Liver (tissue), 8 donors: ENCODE measurements at regions not wholly inside any gene's neighbourhood (a gene's known extent, or its start where the extent isn't known, plus 50 kb on each side); places are given as distances from the start of the nearest gene placed in this dataset.

Experiments used
- DNase-seq: peaks from one replicate; pipeline ENCODE4 v3.0.0-alpha.2; 2017; ENCODE audit warnings: low spot score
- H3K27ac ChIP-seq, 2 donors: one replicate each; pipeline ENCODE4 v1.7.0; 2013; ENCODE audit warnings: inconsistent platforms in 2 of 2, low read length in 2 of 2, control low read depth in 1 of 2, low read depth in 1 of 2, mild to moderate bottlenecking in 1 of 2
- H3K27me3 ChIP-seq, 4 donors: one replicate each; pipeline versions ENCODE4 v1.6.1 to v1.7.0; 2013; ENCODE audit warnings: low read length in 3 of 4, inconsistent platforms in 1 of 4, mild to moderate bottlenecking in 1 of 4, moderate library complexity in 1 of 4; ENCODE audit not compliant: control insufficient read depth in 4 of 4, insufficient read depth in 4 of 4
- H3K36me3 ChIP-seq, 4 donors: one replicate each; pipeline versions ENCODE4 v1.6.1 to v1.7.0; 2013; ENCODE audit warnings: low read length in 3 of 4, mild to moderate bottlenecking in 3 of 4, low read depth in 1 of 4, moderate library complexity in 1 of 4; ENCODE audit not compliant: control insufficient read depth in 4 of 4, insufficient read depth in 3 of 4
- H3K4me1 ChIP-seq, 4 donors: one replicate each; pipeline versions ENCODE4 v1.6.1 to v1.7.0; 2013; ENCODE audit warnings: low read length in 3 of 4, mild to moderate bottlenecking in 3 of 4, moderate library complexity in 1 of 4; ENCODE audit not compliant: control insufficient read depth in 4 of 4, insufficient read depth in 4 of 4
- H3K4me3 ChIP-seq, 3 donors: one replicate each; pipeline versions ENCODE4 v1.6.1 to v1.7.0; 2013; ENCODE audit warnings: low read length in 3 of 3, control low read depth in 1 of 3, low read depth in 1 of 3, mild to moderate bottlenecking in 1 of 3
- H3K9ac ChIP-seq, 2 donors: one replicate each; pipeline ENCODE4 v1.7.0; 2013; ENCODE audit warnings: low read length in 2 of 2, mild to moderate bottlenecking in 2 of 2, moderate library complexity in 2 of 2, control low read depth in 1 of 2, low read depth in 1 of 2
- H3K9me3 ChIP-seq, 4 donors: one replicate each; pipeline versions ENCODE4 v1.6.1 to v1.7.0; 2013; ENCODE audit warnings: low read length in 3 of 4; ENCODE audit not compliant: control insufficient read depth in 4 of 4
- EGR1 ChIP-seq, 2 donors: IDR thresholded peaks; 2 replicates each; pipeline ENCODE4 v1.6.1; 2016 to 2018; ENCODE audit warnings: antibody characterized with exemption in 2 of 2, low read depth in 2 of 2
- FOXA1 ChIP-seq: IDR thresholded peaks from 2 replicates; pipeline ENCODE4 v1.6.1; 2016; ENCODE audit warnings: antibody characterized with exemption
- FOXA2 ChIP-seq: IDR thresholded peaks from 2 replicates; pipeline ENCODE4 v1.6.1; 2016; ENCODE audit warnings: antibody characterized with exemption
- GABPA ChIP-seq, 2 donors: IDR thresholded peaks in 1 of 2; conservative IDR thresholded peaks in 1 of 2; 2 replicates each; pipeline ENCODE4 v1.6.1; 2016; ENCODE audit warnings: antibody characterized with exemption in 2 of 2, mild to moderate bottlenecking in 1 of 2, moderate library complexity in 1 of 2
- HNF4A ChIP-seq, 2 donors: conservative IDR thresholded peaks; 2 replicates each; pipeline ENCODE4 v1.6.1; 2016; ENCODE audit warnings: antibody characterized with exemption in 2 of 2, mild to moderate bottlenecking in 2 of 2
- JUND ChIP-seq, 2 donors: IDR thresholded peaks; 2 replicates each; pipeline ENCODE4 v1.6.1; 2016; ENCODE audit warnings: antibody characterized with exemption in 2 of 2
- NR2F2 ChIP-seq: IDR thresholded peaks from 2 replicates; pipeline ENCODE4 v1.6.1; 2016; ENCODE audit warnings: antibody characterized with exemption
- RAD21 ChIP-seq, 2 donors: IDR thresholded peaks; 2 replicates each; pipeline ENCODE4 v1.6.1; 2016; ENCODE audit warnings: antibody characterized with exemption in 2 of 2, mild to moderate bottlenecking in 2 of 2
- RXRA ChIP-seq, 2 donors: IDR thresholded peaks; 2 replicates each; pipeline ENCODE4 v1.6.1; 2017 to 2018; ENCODE audit warnings: antibody characterized with exemption in 2 of 2, mild to moderate bottlenecking in 1 of 2
- SP1 ChIP-seq: IDR thresholded peaks from 2 replicates; pipeline ENCODE4 v1.6.1; 2018; ENCODE audit warnings: antibody characterized with exemption, mild to moderate bottlenecking
- TAF1 ChIP-seq: conservative IDR thresholded peaks from 2 replicates; pipeline ENCODE4 v1.6.1; 2016; ENCODE audit warnings: antibody characterized with exemption, mild to moderate bottlenecking
- YY1 ChIP-seq: IDR thresholded peaks from 2 replicates; pipeline ENCODE4 v1.6.1; 2016; ENCODE audit warnings: antibody characterized with exemption, mild to moderate bottlenecking
- WGBS: extraction: QIAGEN DNeasy Blood & Tissue Kit; methylation state at CpG from one replicate; pipeline ENCODE4 v1.1.7; 2013; 5-methylcytosine and 5-hydroxymethylcytosine counted together
- TF ChIP-seq, protein P1 (sequence below): IDR thresholded peaks from 2 replicates; pipeline ENCODE4 v1.6.1; 2016; ENCODE audit warnings: antibody characterized with exemption
- TF ChIP-seq, protein P2 (sequence below): IDR thresholded peaks from 2 replicates; pipeline ENCODE4 v1.6.1; 2016; ENCODE audit warnings: antibody characterized with exemption, mild to moderate bottlenecking
- TF ChIP-seq, protein P3 (sequence below): fragments of 150-350 bp; IDR thresholded peaks from 2 replicates; pipeline ENCODE4 v1.5.1; 2017; ENCODE audit warnings: improper control_type of control experiment, low read depth, low read length; ENCODE audit not compliant: missing input control
- TF ChIP-seq, protein P4 (sequence below): IDR thresholded peaks from 2 replicates; pipeline ENCODE4 v1.6.1; 2016; ENCODE audit warnings: antibody characterized with exemption
- donor health status: healthy.
- donor health status: healthy.
- donor health status: healthy.
- donor health status: healthy.
- donor health status: healthy.

DNA sequence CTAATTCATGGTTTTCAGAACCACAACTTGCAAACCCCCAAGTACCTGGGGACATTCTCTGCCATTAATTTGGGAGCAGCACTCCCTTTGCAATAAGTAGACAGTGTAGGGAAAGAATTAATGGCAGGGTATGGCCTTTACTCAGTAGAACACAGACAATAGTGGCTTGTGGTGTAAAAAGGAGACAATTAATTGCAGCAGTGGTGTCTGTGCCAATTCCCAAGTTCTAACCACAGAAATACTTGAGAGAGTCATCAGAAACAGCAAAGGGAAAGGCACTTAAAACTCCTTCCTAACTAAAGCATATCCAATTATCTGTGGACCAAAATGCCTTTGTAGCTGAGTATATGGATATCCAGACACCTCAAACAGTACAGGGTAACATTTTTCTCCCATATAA is 257.6 kb upstream of the POU3F2 start:
- Histone ChIP-seq H3K27ac (no peak overlapping the region), H3K4me3 (no peak overlapping the region), H3K36me3 (no peaks in the 10 kb centered on the region), H3K9ac (no peak overlapping the region), H3K4me1 (no peaks in the 10 kb centered on the region), H3K27me3 (peaks cover 0 to 3% (median 0%) of the 10 kb centered on the region in 4 donors), H3K9me3 (no peaks in the 10 kb centered on the region)
- TF ChIP-seq FOXA2 (no peak), NR2F2 (no peak), TAF1 (no peak), RAD21 (IDR thresholded peaks at IDR 0.05) (no peak), GABPA (IDR thresholded peaks at IDR 0.05 in 1 of 2, conservative IDR thresholded peaks at IDR 0.05 in 1 of 2) (no peak), RXRA (IDR thresholded peaks at IDR 0.05) (no peak)
- TF ChIP-seq, protein P1, sequence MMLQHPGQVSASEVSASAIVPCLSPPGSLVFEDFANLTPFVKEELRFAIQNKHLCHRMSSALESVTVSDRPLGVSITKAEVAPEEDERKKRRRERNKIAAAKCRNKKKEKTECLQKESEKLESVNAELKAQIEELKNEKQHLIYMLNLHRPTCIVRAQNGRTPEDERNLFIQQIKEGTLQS = no peak
- TF ChIP-seq, protein P2, sequence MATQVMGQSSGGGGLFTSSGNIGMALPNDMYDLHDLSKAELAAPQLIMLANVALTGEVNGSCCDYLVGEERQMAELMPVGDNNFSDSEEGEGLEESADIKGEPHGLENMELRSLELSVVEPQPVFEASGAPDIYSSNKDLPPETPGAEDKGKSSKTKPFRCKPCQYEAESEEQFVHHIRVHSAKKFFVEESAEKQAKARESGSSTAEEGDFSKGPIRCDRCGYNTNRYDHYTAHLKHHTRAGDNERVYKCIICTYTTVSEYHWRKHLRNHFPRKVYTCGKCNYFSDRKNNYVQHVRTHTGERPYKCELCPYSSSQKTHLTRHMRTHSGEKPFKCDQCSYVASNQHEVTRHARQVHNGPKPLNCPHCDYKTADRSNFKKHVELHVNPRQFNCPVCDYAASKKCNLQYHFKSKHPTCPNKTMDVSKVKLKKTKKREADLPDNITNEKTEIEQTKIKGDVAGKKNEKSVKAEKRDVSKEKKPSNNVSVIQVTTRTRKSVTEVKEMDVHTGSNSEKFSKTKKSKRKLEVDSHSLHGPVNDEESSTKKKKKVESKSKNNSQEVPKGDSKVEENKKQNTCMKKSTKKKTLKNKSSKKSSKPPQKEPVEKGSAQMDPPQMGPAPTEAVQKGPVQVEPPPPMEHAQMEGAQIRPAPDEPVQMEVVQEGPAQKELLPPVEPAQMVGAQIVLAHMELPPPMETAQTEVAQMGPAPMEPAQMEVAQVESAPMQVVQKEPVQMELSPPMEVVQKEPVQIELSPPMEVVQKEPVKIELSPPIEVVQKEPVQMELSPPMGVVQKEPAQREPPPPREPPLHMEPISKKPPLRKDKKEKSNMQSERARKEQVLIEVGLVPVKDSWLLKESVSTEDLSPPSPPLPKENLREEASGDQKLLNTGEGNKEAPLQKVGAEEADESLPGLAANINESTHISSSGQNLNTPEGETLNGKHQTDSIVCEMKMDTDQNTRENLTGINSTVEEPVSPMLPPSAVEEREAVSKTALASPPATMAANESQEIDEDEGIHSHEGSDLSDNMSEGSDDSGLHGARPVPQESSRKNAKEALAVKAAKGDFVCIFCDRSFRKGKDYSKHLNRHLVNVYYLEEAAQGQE = no peak
- DNase-seq = no peak

DNA sequence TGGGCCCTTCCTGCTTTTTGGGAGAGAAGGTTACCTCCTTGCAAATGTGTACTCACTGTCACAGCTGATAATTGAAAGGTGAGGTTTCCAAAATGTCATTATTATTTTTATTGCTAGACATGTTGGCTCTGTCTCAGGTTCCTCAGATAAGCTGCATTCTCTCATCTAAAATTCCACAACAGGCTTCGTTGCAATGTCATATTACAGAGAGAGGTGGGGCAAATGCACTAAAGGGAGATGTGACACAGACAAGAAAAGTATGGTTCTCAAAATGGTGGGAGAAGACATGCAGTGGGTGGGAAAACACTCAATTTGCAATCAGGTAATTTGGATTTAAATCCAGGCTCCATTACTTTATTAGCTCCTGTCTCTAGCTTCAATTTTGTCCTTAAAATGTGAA is 256.4 kb upstream of the POU3F2 start:
- Histone ChIP-seq H3K36me3 (no peaks in the 10 kb centered on the region), H3K9ac (no peak overlapping the region), H3K4me1 (no peaks in the 10 kb centered on the region), H3K27ac (no peak overlapping the region), H3K4me3 (no peak overlapping the region), H3K9me3 (no peaks in the 10 kb centered on the region), H3K27me3 (peaks cover 0 to 3% (median 0%) of the 10 kb centered on the region in 4 donors)
- WGBS = 73% methylated on average over 1 of the region's 1 CpG
- no peak for TF ChIP-seq RAD21 (IDR thresholded peaks at IDR 0.05)
- TF ChIP-seq, protein P3, sequence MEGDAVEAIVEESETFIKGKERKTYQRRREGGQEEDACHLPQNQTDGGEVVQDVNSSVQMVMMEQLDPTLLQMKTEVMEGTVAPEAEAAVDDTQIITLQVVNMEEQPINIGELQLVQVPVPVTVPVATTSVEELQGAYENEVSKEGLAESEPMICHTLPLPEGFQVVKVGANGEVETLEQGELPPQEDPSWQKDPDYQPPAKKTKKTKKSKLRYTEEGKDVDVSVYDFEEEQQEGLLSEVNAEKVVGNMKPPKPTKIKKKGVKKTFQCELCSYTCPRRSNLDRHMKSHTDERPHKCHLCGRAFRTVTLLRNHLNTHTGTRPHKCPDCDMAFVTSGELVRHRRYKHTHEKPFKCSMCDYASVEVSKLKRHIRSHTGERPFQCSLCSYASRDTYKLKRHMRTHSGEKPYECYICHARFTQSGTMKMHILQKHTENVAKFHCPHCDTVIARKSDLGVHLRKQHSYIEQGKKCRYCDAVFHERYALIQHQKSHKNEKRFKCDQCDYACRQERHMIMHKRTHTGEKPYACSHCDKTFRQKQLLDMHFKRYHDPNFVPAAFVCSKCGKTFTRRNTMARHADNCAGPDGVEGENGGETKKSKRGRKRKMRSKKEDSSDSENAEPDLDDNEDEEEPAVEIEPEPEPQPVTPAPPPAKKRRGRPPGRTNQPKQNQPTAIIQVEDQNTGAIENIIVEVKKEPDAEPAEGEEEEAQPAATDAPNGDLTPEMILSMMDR = no peak
- TF ChIP-seq HNF4A (conservative IDR thresholded peaks at IDR 0.05) = no peak
- no peak for TF ChIP-seq YY1
- no peak for DNase-seq

DNA sequence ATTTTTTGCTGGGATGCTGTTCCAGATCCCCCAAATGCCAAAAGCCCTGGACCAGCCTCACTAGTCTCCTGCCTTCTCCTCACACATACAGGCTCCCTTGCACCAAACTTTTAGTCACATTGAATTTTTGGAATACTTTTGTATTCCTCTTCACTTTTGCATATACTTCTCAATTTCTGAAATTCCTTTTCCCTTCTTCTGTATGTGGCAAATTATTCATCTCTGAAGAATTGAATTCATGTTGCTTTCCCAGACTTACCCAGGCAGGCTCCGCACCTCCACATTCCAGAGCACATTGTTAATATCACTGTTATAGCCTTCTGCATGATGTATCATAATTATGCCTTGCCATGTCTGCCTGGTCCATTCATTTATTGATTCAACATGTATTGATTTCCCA is 255.3 kb upstream of the POU3F2 start:
- Histone ChIP-seq H3K36me3 (no peaks in the 10 kb centered on the region), H3K27me3 (peaks cover 0 to 3% (median 0%) of the 10 kb centered on the region in 4 donors), H3K4me3 (no peak overlapping the region), H3K9ac (no peak overlapping the region), H3K27ac (no peak overlapping the region), H3K9me3 (no peaks in the 10 kb centered on the region), H3K4me1 (no peaks in the 10 kb centered on the region)
- WGBS = 95% methylated on average over 1 of the region's 1 CpG
- no peak for DNase-seq
- TF ChIP-seq TAF1 (no peak), RXRA (IDR thresholded peaks at IDR 0.05) (no peak), EGR1 (IDR thresholded peaks at IDR 0.05; ENCODE audit: low read depth in 2 of 2) (no peak), SP1 (no peak), JUND (IDR thresholded peaks at IDR 0.05) (no peak), FOXA1 (no peak)
- TF ChIP-seq, protein P2 = no peak
- TF ChIP-seq, protein P3 = no peak
- TF ChIP-seq, protein P4, sequence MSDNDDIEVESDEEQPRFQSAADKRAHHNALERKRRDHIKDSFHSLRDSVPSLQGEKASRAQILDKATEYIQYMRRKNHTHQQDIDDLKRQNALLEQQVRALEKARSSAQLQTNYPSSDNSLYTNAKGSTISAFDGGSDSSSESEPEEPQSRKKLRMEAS = no peak
